Body of pancreas (tissue), 4 donors: ENCODE measurements at regions not wholly inside any gene's neighbourhood (a gene's known extent, or its start where the extent isn't known, plus 50 kb on each side); places are given as distances from the start of the nearest gene placed in this dataset.

Source experiments
- ATAC-seq: fragments of 150-250 bp; one replicate; pipeline ENCODE4 v1.9.1; 2016
- DNase-seq, 4 donors: peaks; one replicate each; pipeline ENCODE4 v3.0.0-alpha.2; 2019
- H3K27ac ChIP-seq, 4 donors: fragments of 200-600 bp; sonication (generic); 1 replicate in 3 of 4; 2 replicates in 1 of 4; pipeline versions ENCODE4 v1.5.1 to v1.6.1; 2016 to 2019; ENCODE audit warnings: mild to moderate bottlenecking in 1 of 4, mixed read lengths in 1 of 4, moderate library complexity in 1 of 4
- H3K27me3 ChIP-seq, 2 donors: fragments of 200-600 bp; sonication (generic); one replicate each; pipeline ENCODE4 v1.6.0; 2016; ENCODE audit warnings: mild to moderate bottlenecking in 1 of 2
- H3K36me3 ChIP-seq, 2 donors: fragments of 200-600 bp; sonication (generic); replicated peaks in 1 of 2; 2 replicates each; pipeline ENCODE4 v1.5.1; 2016; ENCODE audit warnings: low read depth in 2 of 2; ENCODE audit not compliant: insufficient read depth in 1 of 2
- H3K4me1 ChIP-seq: fragments of 200-600 bp; sonication (generic); one replicate; pipeline ENCODE4 v1.6.0; 2016
- H3K4me3 ChIP-seq, 2 donors: fragments of 200-600 bp; sonication (generic); 1 replicate in 1 of 2; 2 replicates in 1 of 2; pipeline ENCODE4 v1.5.1; 2016 to 2019
- H3K9me3 ChIP-seq, 3 donors: fragments of 200-600 bp; sonication (generic); 1 replicate in 2 of 3; 2 replicates in 1 of 3; pipeline ENCODE4 v1.5.1; 2016
- CTCF ChIP-seq, 7 experiments: fragments of 450-650 bp in 4 of 7; fragments of 200-600 bp in 3 of 7; sonication (generic) in 3 of 7; IDR thresholded peaks; one replicate each; pipeline ENCODE4 v1.5.1; 2016 to 2019; ENCODE audit warnings: antibody characterized with exemption in 7 of 7
- POLR2A ChIP-seq, 3 donors: fragments of 450-650 bp; IDR thresholded peaks; one replicate each; pipeline ENCODE4 v1.6.1; 2016; ENCODE audit warnings: antibody characterized with exemption in 3 of 3, mild to moderate bottlenecking in 2 of 3
- WGBS, 2 donors: methylation state at CpG; one replicate each; pipeline ENCODE4 v1.1.5; 2017; 5-methylcytosine and 5-hydroxymethylcytosine counted together
- intact Hi-C: fragments of 100-400 bp; cut with DNase I; formaldehyde crosslinking; loops from one replicate; pipeline ENCODE4 v1.15.1; 2023

GRCh38 chr3:59641169-59641899, 591.5 kb upstream of the CFAP20DC start:
- Histone ChIP-seq H3K27me3 (no peaks in the 10 kb centered on the region), H3K4me3 (no peak overlapping the region), H3K4me1 (no peaks in the 10 kb centered on the region), H3K27ac (peak overlapping the region in 2 of 4 donors; percentile 42 to 45), H3K36me3 (no peaks in the 10 kb centered on the region), H3K9me3 (no peaks in the 10 kb centered on the region)
- TF ChIP-seq CTCF (IDR thresholded peaks at IDR 0.05) = no peak
- no peak for TF ChIP-seq POLR2A (IDR thresholded peaks at IDR 0.05)
- WGBS, 2 donors = 47% methylated on average over 7 of the region's 7 CpGs
- ATAC-seq (peak; percentile 79), DNase-seq (peak; percentile 20 to 57 (median 37))
- intact Hi-C loops = no loop called here

- no peak for TF ChIP-seq CTCF (IDR thresholded peaks at IDR 0.05)
- no peak for TF ChIP-seq POLR2A (IDR thresholded peaks at IDR 0.05)
- H3K9me3 ChIP-seq = no peaks in the 10 kb centered on the region
- intact Hi-C loops = no loop called here
- no peaks in the 10 kb centered on the region for H3K4me1 ChIP-seq
- ATAC-seq = no peak
- no peaks in the 10 kb centered on the region for H3K27me3 ChIP-seq
- no peaks in the 10 kb centered on the region for H3K36me3 ChIP-seq
- WGBS, 2 donors = 59 to 67% methylated on average over 8 of the region's 8 CpGs
- H3K27ac ChIP-seq = no peak overlapping the region
- DNase-seq = no peak
- no peak overlapping the region for H3K4me3 ChIP-seq
These were observed 583.1 kb upstream of the CFAP20DC start for GRCh38 chr3:59632760-59633573.

- no peaks in the 10 kb centered on the region for H3K27me3 ChIP-seq
- DNase-seq (no peak), ATAC-seq (no peak)
- WGBS, 2 donors = 75 to 76% methylated on average over 2 of the region's 2 CpGs
- H3K36me3 ChIP-seq = no peaks in the 10 kb centered on the region
- no peaks in the 10 kb centered on the region for H3K4me1 ChIP-seq
- H3K9me3 ChIP-seq = no peaks in the 10 kb centered on the region
- H3K4me3 ChIP-seq = no peak overlapping the region
- TF ChIP-seq CTCF (IDR thresholded peaks at IDR 0.05) (no peak), POLR2A (IDR thresholded peaks at IDR 0.05) (no peak)
- intact Hi-C loops = no loop called here
- no peak overlapping the region for H3K27ac ChIP-seq
These were observed 581.7 kb upstream of the CFAP20DC start for GRCh38 chr3:59631482-59631881.

GRCh38 chr3:59621037-59621436, 571.2 kb upstream of the CFAP20DC start:
- ATAC-seq (no peak), DNase-seq (no peak)
- H3K27ac ChIP-seq = no peak overlapping the region
- 76 to 85% methylated on average over 3 of the region's 3 CpGs for WGBS, 2 donors
- TF ChIP-seq CTCF (IDR thresholded peaks at IDR 0.05) (no peak), POLR2A (IDR thresholded peaks at IDR 0.05) (no peak)
- intact Hi-C loops = no loop called here
- H3K36me3 ChIP-seq = no peaks in the 10 kb centered on the region
- H3K4me3 ChIP-seq = no peak overlapping the region
- no peaks in the 10 kb centered on the region for H3K9me3 ChIP-seq
- no peaks in the 10 kb centered on the region for H3K27me3 ChIP-seq
- no peaks in the 10 kb centered on the region for H3K4me1 ChIP-seq
